ENCODE measurements at regions not wholly inside any gene's neighbourhood (a gene's known extent, or its start where the extent isn't known, plus 50 kb on each side); places are given as distances from the start of the nearest gene placed in this dataset.

- Histone ChIP-seq H3K4me1 (ENCODE audit: low read depth) (no peaks in the 10 kb centered on the region), H3K9me3 (peaks cover 10% of the 10 kb centered on the region), H3K36me3 (ENCODE audit: low read depth) (no peaks in the 10 kb centered on the region), H3K4me3 (no peak overlapping the region)
- TF ChIP-seq CTCF (IDR thresholded peaks at IDR 0.05): no peak
- ATAC-seq: peak; percentile 80
- peak; percentile 31 to 61 (median 50) for DNase-seq
- intact Hi-C loops (cut with DNase I, micrococcal nuclease): no loop called here
These were observed 732.4 kb downstream of the MATN1 start for GRCh38 chr1:29991025-29991424.

- TF ChIP-seq CTCF (IDR thresholded peaks at IDR 0.05): no peak
- H3K4me1 ChIP-seq (ENCODE audit: low read depth): no peaks in the 10 kb centered on the region
- intact Hi-C loops (cut with DNase I, micrococcal nuclease): no loop called here
- H3K4me3 ChIP-seq: no peak overlapping the region
- ATAC-seq (no peak), DNase-seq (no peak)
- peaks cover 10% of the 10 kb centered on the region for H3K9me3 ChIP-seq
- H3K36me3 ChIP-seq (ENCODE audit: low read depth): no peaks in the 10 kb centered on the region
These were observed 733.1 kb downstream of the MATN1 start for GRCh38 chr1:29990304-29990703.

GRCh38 chr1:29986986-29987385 is 736.4 kb downstream of the MATN1 start:
- peak in 1 of 3 donors; percentile 26 for DNase-seq
- TF ChIP-seq CTCF (IDR thresholded peaks at IDR 0.05): no peak
- no peaks in the 10 kb centered on the region for H3K9me3 ChIP-seq
- H3K4me1 ChIP-seq (ENCODE audit: low read depth): no peaks in the 10 kb centered on the region
- no peak overlapping the region for H3K4me3 ChIP-seq
- intact Hi-C loops (cut with DNase I, micrococcal nuclease): no loop called here
- peak; percentile 17 for ATAC-seq
- H3K36me3 ChIP-seq (ENCODE audit: low read depth): no peaks in the 10 kb centered on the region

GRCh38 chr1:29985606-29985945 is 737.8 kb downstream of the MATN1 start:
- no peak overlapping the region for H3K4me3 ChIP-seq
- no peaks in the 10 kb centered on the region for H3K9me3 ChIP-seq
- no peaks in the 10 kb centered on the region for H3K36me3 ChIP-seq (ENCODE audit: low read depth)
- intact Hi-C loops (cut with DNase I, micrococcal nuclease): no loop called here
- ATAC-seq (no peak), DNase-seq (no peak)
- TF ChIP-seq CTCF (IDR thresholded peaks at IDR 0.05): no peak
- H3K4me1 ChIP-seq (ENCODE audit: low read depth): no peaks in the 10 kb centered on the region

GRCh38 chr1:29984862-29985605 is 738.4 kb downstream of the MATN1 start:
- no peak for DNase-seq
- H3K4me3 ChIP-seq: no peak overlapping the region
- peak; percentile 64 for ATAC-seq
- no peaks in the 10 kb centered on the region for H3K9me3 ChIP-seq
- H3K36me3 ChIP-seq (ENCODE audit: low read depth): no peaks in the 10 kb centered on the region
- intact Hi-C loops (cut with DNase I, micrococcal nuclease): no loop called here
- TF ChIP-seq CTCF (IDR thresholded peaks at IDR 0.05): no peak
- no peaks in the 10 kb centered on the region for H3K4me1 ChIP-seq (ENCODE audit: low read depth)

All from mucosa of descending colon (tissue), 3 donors.